PC-3 (cell line): ENCODE measurements at regions not wholly inside any gene's neighbourhood (a gene's known extent, or its start where the extent isn't known, plus 50 kb on each side); places are given as distances from the start of the nearest gene placed in this dataset.
A peak's percentile ranks its signal among the peaks of the same experiment; 100 is the strongest.
"Not testable (repeated sequence)": the region's sequence is repeated elsewhere in the genome, so short reads cannot be mapped to it uniquely, and the experiment has no call there.

Source experiments
- ATAC-seq: fragments of 200-7000 bp; cut with Tn5 transposase; 2 replicates; pipeline ENCODE4 v1.9.1; 2020; ENCODE audit warnings: mild to moderate bottlenecking, moderate library complexity
- BruUV-seq: library from RNA; stranded (reverse); fragments of 400-500 nt; replicated peaks from 2 replicates; lab custom pipeline; 2021; lab: Mats Ljungman, UMichigan
- CTCF ChIA-PET: fragments of 300-600 bp; sonication (Branson Sonifier 250); formaldehyde crosslinking; loops from one replicate; lab custom pipeline; 2022; ENCODE audit warnings: antibody characterized with exemption; lab: Charles Lee
- POLR2A ChIA-PET: fragments of 300-600 bp; sonication (Branson Sonifier 250); formaldehyde crosslinking; loops from one replicate; lab custom pipeline; 2022; ENCODE audit warnings: antibody characterized with exemption; ENCODE audit not compliant: unreplicated experiment; lab: Charles Lee
- DNase-seq: peaks from one replicate; pipeline ENCODE4 v3.0.0-alpha.2; 2015
- H2AFZ ChIP-seq: fragments of 300-600 bp; sonication (generic); 2 replicates; pipeline ENCODE4 v1.6.0; 2016; ENCODE audit warnings: antibody characterized with exemption, low read length
- H3F3A ChIP-seq: fragments of 300-600 bp; sonication (generic); one replicate; pipeline ENCODE4 v1.6.0; 2017; ENCODE audit warnings: antibody characterized with exemption, low read length, control low read depth, mild to moderate bottlenecking; ENCODE audit not compliant: unreplicated experiment
- H3K27ac ChIP-seq: fragments of 300-600 bp; sonication (generic); 2 replicates; pipeline ENCODE4 v1.5.1; 2016; ENCODE audit warnings: mild to moderate bottlenecking, low read length
- H3K27me3 ChIP-seq: fragments of 300-600 bp; sonication (generic); 2 replicates; pipeline ENCODE4 v1.6.1; 2016; ENCODE audit warnings: low read length, mixed read lengths
- H3K36me3 ChIP-seq: fragments of 300-600 bp; sonication (generic); 2 replicates; pipeline ENCODE4 v1.6.1; 2016; ENCODE audit warnings: low read depth, mixed run types, low read length, mixed read lengths
- H3K4me1 ChIP-seq: fragments of 300-600 bp; sonication (generic); 2 replicates; pipeline ENCODE4 v1.5.1; 2016; ENCODE audit warnings: low read length; ENCODE audit not compliant: insufficient read depth
- H3K4me2 ChIP-seq: fragments of 300-600 bp; sonication (generic); 2 replicates; pipeline ENCODE4 v1.6.0; 2016; ENCODE audit warnings: low read length
- H3K4me3 ChIP-seq: fragments of 300-600 bp; sonication (generic); 2 replicates; pipeline ENCODE4 v1.5.1; 2016; ENCODE audit warnings: mild to moderate bottlenecking, low read length, mixed read lengths
- H3K79me2 ChIP-seq: fragments of 300-600 bp; sonication (generic); 2 replicates; pipeline ENCODE4 v1.6.1; 2017; ENCODE audit warnings: low read length, mixed read lengths
- H3K9ac ChIP-seq: fragments of 300-600 bp; sonication (generic); 2 replicates; pipeline ENCODE4 v1.6.0; 2016; ENCODE audit warnings: mild to moderate bottlenecking, low read length
- H3K9me2 ChIP-seq: fragments of 300-600 bp; sonication (generic); replicated peaks from 2 replicates; pipeline ENCODE4 v1.6.1; 2016; ENCODE audit warnings: mixed run types, low read length, mixed read lengths
- H3K9me3 ChIP-seq: fragments of 300-600 bp; sonication (generic); 2 replicates; pipeline ENCODE4 v1.6.1; 2016; ENCODE audit warnings: low read length, mixed read lengths
- H4K20me1 ChIP-seq: fragments of 300-600 bp; sonication (generic); 2 replicates; pipeline ENCODE4 v1.6.1; 2016; ENCODE audit warnings: low read length, mixed read lengths
- CTCF ChIP-seq: fragments of 300-600 bp; sonication (generic); conservative IDR thresholded peaks from 2 replicates; pipeline ENCODE4 v1.5.1; 2017; ENCODE audit warnings: antibody characterized with exemption, low read depth, mild to moderate bottlenecking, low read length
- EZH2 ChIP-seq: fragments of 300-600 bp; sonication (generic); IDR thresholded peaks from one replicate; pipeline ENCODE4 v1.6.1; 2017; ENCODE audit warnings: antibody characterized with exemption, mild to moderate bottlenecking, low read length; ENCODE audit not compliant: unreplicated experiment
- EZH2phosphoT487 ChIP-seq: fragments of 300-600 bp; sonication (generic); IDR thresholded peaks from 2 replicates; pipeline ENCODE4 v1.6.1; 2018; ENCODE audit warnings: mild to moderate bottlenecking, antibody characterized with exemption, low read length, borderline replicate concordance
- intact Hi-C: fragments of 100-400 bp; cut with micrococcal nuclease; formaldehyde crosslinking; loops from 2 replicates; pipeline ENCODE4 v1.9.0; 2023

- DNase-seq (no peak), ATAC-seq (no peak)
- H3K27ac ChIP-seq: no peak overlapping the region
- no peaks in the 10 kb centered on the region for H3K36me3 ChIP-seq
- POLR2A ChIA-PET: no interaction called here
- H3K4me3 ChIP-seq: no peak overlapping the region
- TF ChIP-seq EZH2 (no peak), EZH2phosphoT487 (no peak), CTCF (no peak)
- H2AFZ ChIP-seq: no peak overlapping the region
- H3K79me2 ChIP-seq: no peaks in the 10 kb centered on the region
- intact Hi-C loops: no loop called here
- H3K4me2 ChIP-seq: no peak overlapping the region
- no peaks in the 10 kb centered on the region for H4K20me1 ChIP-seq
- H3K9ac ChIP-seq: no peak overlapping the region
- H3K4me1 ChIP-seq: peaks cover 39% of the 10 kb centered on the region
- no peaks in the 10 kb centered on the region for H3K27me3 ChIP-seq
- H3F3A ChIP-seq: no peaks in the 10 kb centered on the region
- CTCF ChIA-PET: no interaction called here
- no peaks in the 10 kb centered on the region for H3K9me3 ChIP-seq
- BruUV-seq: no TSS peak
- H3K9me2 ChIP-seq: no peaks in the 10 kb centered on the region
Measured at GRCh38 chr5:56667692-56668091, 147.7 kb upstream of the MAP3K1 start.

- Histone ChIP-seq H3K4me2 (no peak overlapping the region), H3K4me3 (no peak overlapping the region), H2AFZ (no peak overlapping the region), H3K4me1 (peaks cover 36% of the 10 kb centered on the region), H3K27ac (no peak overlapping the region), H3K36me3 (no peaks in the 10 kb centered on the region), H4K20me1 (no peaks in the 10 kb centered on the region), H3K9ac (no peak overlapping the region), H3K9me2 (no peaks in the 10 kb centered on the region), H3K9me3 (no peaks in the 10 kb centered on the region), H3K79me2 (no peaks in the 10 kb centered on the region), H3F3A (no peaks in the 10 kb centered on the region), H3K27me3 (no peaks in the 10 kb centered on the region)
- DNase-seq (no peak), ATAC-seq (no peak)
- ChIA-PET POLR2A (no interaction called here), CTCF (no interaction called here)
- BruUV-seq: no TSS peak
- intact Hi-C loops: no loop called here
- TF ChIP-seq CTCF: no peak
- no peak for TF ChIP-seq EZH2
- no peak for TF ChIP-seq EZH2phosphoT487
Measured at GRCh38 chr5:56666901-56667300, 148.4 kb upstream of the MAP3K1 start.

GRCh38 chr5:56665117-56665516 is 150.2 kb upstream of the MAP3K1 start:
- H3K4me3 ChIP-seq, H4K20me1 ChIP-seq, H3F3A ChIP-seq, H3K27me3 ChIP-seq, H3K9ac ChIP-seq, ATAC-seq, H3K9me2 ChIP-seq, H3K4me2 ChIP-seq, H3K79me2 ChIP-seq, POLR2A ChIA-PET, CTCF ChIA-PET, H3K36me3 ChIP-seq, H3K27ac ChIP-seq, H2AFZ ChIP-seq, BruUV-seq, intact Hi-C loops, H3K9me3 ChIP-seq: not testable (repeated sequence)
- peaks cover 18% of the 10 kb centered on the region for H3K4me1 ChIP-seq
- DNase-seq: peak; percentile 39
